Jurkat, Clone E6-1 (cell line): ENCODE measurements at regions not wholly inside any gene's neighbourhood (a gene's known extent, or its start where the extent isn't known, plus 50 kb on each side); places are given as distances from the start of the nearest gene placed in this dataset.
A peak's percentile ranks its signal among the peaks of the same experiment; 100 is the strongest.

Experiments used
- DNase-seq: peaks from one replicate; pipeline ENCODE4 v3.0.0-alpha.2; 2011; ENCODE audit warnings: low read depth, low spot score
- H3K4me3 ChIP-seq: 2 replicates; pipeline ENCODE4 v1.5.1; 2011; ENCODE audit warnings: mild to moderate bottlenecking, low read length, control low read depth, moderate library complexity

DNA sequence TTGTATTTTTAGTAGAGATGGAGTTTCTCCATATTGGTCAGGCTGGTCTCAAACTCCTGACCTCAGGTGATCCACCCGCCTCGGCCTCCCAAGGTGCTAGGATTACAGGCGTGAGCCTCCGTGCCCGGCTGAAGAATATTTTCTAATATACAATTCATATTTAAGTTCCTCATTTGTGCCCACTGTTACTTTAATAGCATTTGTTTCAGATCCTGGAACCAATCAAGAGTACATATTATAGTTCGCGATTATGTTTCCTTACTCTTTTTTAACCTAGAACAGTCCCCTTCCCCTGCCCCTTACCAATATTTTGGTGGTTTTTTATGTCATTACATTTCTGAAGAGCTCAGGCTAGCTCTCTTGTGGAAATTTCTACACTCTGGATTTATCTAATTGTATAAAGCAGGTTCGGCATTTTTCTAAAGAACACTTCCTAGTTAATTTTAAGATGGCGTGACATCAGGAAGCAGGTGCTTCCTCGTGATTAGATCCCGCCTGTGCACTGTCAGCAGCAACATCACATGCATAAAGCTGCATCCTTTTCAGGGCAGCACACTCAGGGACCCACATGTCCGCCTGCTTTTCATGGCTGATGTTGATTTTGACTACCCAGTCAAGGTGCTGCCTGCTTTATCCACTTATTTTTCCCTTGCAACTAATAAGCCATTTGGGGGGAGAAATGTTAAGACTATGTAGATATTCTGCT is 88.7 kb upstream of the EPHB3 start:
- DNase-seq = peak; percentile 67
- H3K4me3 ChIP-seq = no peak overlapping the region

DNA sequence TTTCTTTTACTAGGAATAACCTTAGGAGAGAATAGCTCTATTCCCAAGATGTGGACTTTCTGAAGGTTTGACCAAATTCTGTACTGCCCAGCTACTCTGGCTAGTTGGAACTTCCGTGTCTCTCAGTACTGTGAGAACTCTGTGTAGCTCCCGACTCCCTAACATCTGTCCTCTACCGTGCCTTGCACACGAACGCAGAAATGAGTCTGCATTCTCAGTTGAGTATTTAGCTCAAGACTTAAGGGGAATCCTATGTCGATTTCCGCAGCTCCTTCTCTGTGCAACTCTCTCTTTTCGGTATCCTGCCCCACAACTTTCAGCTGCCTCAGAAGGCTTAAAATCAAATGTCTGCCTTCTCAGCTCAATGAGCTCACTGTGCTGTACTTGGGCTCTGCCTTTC is 86.7 kb upstream of the EPHB3 start:
- H3K4me3 ChIP-seq = no peak overlapping the region
- DNase-seq = no peak

DNA sequence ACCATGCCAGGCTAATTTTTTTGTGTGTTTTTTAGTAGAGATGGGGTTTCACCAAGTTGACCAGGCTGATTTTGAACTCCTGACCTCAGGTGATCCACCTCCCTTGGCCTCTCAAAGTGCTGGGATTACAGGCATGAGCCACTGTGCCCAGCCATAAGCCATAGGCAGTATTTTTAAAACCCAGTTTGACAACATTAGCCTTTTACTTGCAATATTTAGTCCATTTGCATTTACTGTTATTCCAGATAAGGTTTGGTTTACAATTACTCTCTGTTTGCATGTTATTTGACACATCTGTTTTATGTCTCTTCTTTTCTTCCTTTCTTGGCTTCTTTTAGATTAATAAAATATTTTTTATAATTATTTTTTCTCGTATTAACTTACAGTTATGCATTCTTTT is 83.6 kb upstream of the EPHB3 start:
- H3K4me3 ChIP-seq = no peak overlapping the region
- DNase-seq = no peak

DNA sequence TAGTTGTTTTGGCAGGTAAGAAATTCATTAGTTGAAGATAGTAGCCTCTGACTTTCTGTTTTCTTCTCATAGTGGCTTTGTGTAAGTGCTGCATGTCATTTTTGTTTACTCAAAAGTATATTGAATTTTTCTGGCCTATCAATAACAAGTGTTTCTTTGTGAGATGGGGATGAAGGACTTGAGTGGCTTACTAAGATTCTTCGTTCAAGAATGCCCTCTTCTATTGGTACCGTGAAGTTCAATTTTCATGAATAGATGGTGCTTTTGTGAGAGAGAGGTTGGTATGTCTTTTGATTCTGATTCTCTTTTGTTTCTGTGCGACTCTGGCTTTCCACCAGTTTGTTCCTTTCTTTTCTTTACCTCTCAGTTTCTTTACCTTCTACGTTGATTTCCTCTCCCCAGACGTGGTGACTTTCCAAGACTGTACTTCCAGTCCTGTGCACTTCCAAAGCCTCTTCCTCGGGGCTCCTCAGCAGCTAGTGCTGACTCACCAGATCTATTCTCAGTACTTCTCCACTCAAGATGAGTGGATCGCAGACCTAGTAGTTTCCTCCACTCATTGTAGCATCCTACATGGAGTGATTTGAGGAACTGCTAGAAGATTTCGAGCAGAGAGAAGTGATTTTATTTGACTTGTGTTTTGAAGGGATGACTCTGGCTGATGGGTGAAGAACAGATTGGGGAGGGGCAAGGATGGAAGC is 82.0 kb upstream of the EPHB3 start:
- DNase-seq = no peak
- H3K4me3 ChIP-seq = no peak overlapping the region

- no peak overlapping the region for H3K4me3 ChIP-seq
- DNase-seq = no peak
These were observed 80.8 kb upstream of the EPHB3 start for GRCh38 chr3:184480831-184481230.

GRCh38 chr3:184481984-184482671 is 79.5 kb upstream of the EPHB3 start:
- DNase-seq = no peak
- no peak overlapping the region for H3K4me3 ChIP-seq

- no peak overlapping the region for H3K4me3 ChIP-seq
- DNase-seq = no peak
These were observed 76.3 kb upstream of the EPHB3 start for GRCh38 chr3:184485241-184485640.

DNA sequence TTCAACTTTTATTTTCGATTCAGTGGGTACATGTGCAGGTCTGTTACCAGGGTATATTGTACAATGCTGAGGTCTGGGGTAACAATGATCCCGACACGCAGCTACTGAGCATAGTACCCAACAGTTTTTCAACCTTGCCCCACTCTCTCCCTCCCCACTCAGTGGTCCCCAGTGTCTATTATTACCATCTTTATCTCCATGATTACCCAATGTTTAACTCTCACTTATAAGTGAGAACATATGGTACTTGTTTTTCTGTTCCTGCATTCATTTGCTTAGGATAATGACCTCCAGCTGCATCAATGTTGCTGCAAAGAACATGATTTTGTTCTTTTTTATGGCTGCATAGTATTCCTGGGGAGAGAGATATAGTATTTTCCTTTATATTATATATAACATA is 75.7 kb upstream of the EPHB3 start:
- H3K4me3 ChIP-seq = no peak overlapping the region
- DNase-seq = no peak

DNA sequence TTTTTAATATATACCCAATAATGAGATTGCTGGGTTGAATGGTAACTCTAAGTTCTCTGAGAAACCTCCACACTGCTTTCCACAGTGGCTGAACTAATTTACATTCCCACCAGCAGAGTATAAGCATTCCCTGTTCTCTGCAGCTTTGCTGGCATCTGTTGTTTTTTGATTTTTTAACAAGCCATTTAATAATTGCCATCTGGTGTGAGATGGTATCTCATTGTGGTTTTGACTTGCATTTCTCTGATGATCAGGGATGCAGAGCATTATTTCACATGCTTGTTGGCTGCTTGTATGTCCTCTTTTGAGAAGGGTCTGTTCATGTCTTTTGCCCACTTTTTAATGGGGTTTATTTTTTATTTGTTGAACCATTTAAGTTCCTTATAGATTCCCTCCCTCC is 75.0 kb upstream of the EPHB3 start:
- no peak for DNase-seq
- H3K4me3 ChIP-seq = no peak overlapping the region

- no peak overlapping the region for H3K4me3 ChIP-seq
- DNase-seq = no peak
These were observed 73.0 kb upstream of the EPHB3 start for GRCh38 chr3:184488577-184488976.

DNA sequence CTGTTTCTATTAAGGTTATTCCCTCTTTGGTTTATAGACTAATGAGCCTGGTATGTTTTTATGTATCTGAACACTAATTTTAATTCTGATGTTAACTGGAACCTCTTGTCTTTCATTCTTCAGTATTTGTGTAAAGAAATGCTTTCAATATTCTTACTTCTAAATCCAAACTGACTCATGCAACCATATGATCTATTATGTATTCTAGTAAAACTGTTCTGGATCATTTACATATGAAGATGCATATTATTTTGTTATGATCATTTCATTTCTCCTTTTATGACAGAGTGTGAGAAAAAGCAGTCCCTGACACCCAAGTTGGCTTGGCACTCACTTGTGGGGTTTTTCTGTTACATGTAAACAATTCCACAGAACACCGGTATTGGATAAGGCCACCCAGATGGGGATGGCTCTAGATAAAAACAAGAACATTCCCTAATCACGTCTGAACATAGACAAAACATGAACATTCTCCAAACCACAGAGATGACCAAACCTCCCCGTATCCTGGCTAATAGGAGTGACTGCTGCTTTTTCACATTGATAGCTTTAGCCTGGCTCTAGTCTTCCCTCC is 72.2 kb upstream of the EPHB3 start:
- H3K4me3 ChIP-seq = no peak overlapping the region
- DNase-seq = no peak

GRCh38 chr3:184491011-184491576 is 70.5 kb upstream of the EPHB3 start:
- DNase-seq = no peak
- no peak overlapping the region for H3K4me3 ChIP-seq

DNA sequence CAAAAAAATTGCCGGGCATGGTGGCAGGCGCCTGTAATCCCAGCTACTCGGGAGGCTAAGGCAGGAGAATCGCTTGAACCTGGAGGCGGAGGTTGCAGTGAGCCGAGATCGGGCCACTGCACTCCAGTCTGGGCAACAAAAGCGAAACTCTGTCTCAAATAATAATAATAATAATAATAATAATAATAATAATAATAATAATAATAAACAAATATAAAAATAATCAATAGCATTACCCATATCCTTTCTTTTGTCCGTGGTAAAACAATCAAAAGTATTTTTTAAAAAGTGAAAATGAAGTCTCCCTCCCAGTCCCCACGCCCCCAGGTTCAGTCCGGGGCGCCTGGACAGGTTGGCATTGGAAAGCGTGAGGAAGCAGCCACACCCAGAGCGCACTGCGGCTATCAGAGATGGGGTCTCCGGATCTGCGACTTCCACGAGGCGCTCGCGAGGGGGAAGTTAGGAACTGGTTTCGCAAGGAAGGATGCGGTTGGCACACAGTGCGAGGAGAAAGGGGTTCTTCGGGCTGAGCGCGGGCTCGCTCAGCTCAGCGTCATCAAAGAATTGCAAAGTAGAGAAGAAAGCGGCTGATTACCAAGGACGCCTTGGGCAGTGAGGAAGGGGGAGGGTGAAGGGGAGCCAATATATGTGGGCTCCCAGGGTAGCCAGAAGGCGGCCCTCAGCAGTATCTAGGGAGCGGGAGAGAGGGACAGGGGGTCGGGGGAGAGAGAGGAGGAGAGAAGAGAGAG is 69.5 kb upstream of the EPHB3 start:
- DNase-seq = no peak
- no peak overlapping the region for H3K4me3 ChIP-seq

DNA sequence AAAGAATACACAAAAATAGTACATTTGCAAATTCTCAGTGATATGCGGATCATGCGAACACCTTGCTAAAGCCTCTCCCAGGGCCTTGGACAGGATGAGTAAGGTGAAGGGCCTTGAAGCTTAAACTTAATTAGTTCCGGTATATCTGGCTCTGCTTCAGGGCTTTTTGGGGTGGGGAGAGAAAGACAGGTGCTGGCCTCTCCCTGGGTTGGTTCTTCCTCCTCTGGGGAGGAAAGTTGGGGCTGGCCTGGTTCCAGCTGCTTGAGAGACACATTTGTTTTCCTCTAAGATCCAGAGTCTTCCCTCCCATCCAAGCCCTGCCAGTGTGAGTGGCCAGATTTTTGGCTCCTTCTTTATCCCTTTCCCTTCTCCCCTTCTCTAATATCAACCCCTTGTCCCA is 64.7 kb upstream of the EPHB3 start:
- no peak overlapping the region for H3K4me3 ChIP-seq

DNA sequence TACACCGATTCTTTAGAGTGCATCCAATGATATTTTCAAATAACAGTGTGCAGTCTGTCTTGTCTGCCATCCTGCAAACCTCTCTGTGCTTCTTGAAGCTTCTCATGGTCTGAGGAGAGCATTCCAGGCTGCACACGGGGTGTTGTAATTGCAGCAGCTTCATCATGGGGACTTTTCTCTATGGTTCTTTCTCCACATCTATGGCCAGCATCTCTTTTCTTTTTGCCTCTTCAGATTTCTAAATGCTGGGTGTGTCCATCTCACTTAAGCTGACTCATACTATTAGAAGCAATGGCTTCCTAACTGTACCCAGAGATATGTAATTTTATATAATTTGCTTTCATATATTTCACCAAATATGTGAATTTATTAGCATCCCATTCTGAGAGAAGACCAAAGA is 63.8 kb upstream of the EPHB3 start:
- no peak for DNase-seq
- H3K4me3 ChIP-seq = no peak overlapping the region

More for the DNA sequence above, 64.7 kb upstream of the EPHB3 start:
- no peak for DNase-seq

DNA sequence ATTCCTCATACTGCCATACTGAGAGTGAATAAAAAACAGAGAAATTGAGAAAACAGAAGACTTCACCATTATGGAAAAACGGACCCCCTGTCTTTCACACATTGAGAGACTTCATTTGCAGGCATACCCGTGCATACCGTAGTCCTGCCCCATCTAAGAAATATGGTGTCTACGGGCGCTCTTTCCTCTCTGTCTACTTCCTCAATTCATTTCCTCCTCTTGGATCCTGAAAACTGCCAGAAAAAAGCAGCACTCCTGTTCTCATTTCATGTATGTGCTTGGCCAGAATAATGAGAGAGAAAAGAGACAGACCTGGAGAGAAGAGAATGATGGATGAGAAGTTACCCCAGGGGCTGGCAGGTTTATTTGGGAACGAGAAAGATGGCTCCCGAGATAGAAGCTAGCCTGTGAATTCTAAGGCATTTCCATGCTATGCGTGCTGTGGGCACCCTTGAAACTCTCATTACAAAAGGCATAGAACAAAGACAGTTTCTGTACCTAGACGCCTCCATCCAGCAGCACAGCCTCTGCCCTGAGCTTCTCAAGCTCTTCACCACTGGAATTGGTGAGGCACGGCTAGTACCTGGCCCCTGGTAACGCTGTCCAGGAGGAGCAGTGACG is 62.5 kb upstream of the EPHB3 start:
- no peak for DNase-seq
- no peak overlapping the region for H3K4me3 ChIP-seq

- DNase-seq = no peak
- H3K4me3 ChIP-seq = no peak overlapping the region
These were observed 61.2 kb upstream of the EPHB3 start for GRCh38 chr3:184500344-184500923.

GRCh38 chr3:184502123-184502667 is 59.4 kb upstream of the EPHB3 start:
- no peak for DNase-seq
- no peak overlapping the region for H3K4me3 ChIP-seq
